Activated CD8-positive, alpha-beta T cell treated with anti-CD3 and anti-CD28 coated beads, Interleukin-2, amount 10 ng/mL, durations not matched to agents 7 days and 5 days (primary cell): ENCODE measurements at regions not wholly inside any gene's neighbourhood (a gene's known extent, or its start where the extent isn't known, plus 50 kb on each side); places are given as distances from the start of the nearest gene placed in this dataset.
"Not testable (repeated sequence)": the region's sequence is repeated elsewhere in the genome, so short reads cannot be mapped to it uniquely, and the experiment has no call there.

ENCODE experiments used
- ATAC-seq: fragments of 150-1000 bp; cut with Tn5 transposase; one replicate; pipeline ENCODE4 v1.10.0; 2021; ENCODE audit warnings: moderate library complexity
- CTCF ChIA-PET: fragments of 350-600 bp; sonication (Branson Sonifier 250); formaldehyde crosslinking; loops from one replicate; lab custom pipeline; 2021; ENCODE audit warnings: antibody characterized with exemption; lab: Charles Lee
- POLR2A ChIA-PET: fragments of 350-600 bp; sonication (Branson Sonifier 250); formaldehyde crosslinking; loops from one replicate; lab custom pipeline; 2021; ENCODE audit warnings: antibody characterized with exemption; lab: Charles Lee
- DNase-seq: peaks from one replicate; pipeline ENCODE4 v3.0.0-alpha.2; 2020
- H3K27ac Mint-ChIP-seq: one replicate; pipeline ENCODE4 v1.8.0; 2021; ENCODE audit warnings: mild to moderate bottlenecking, mixed read lengths
- H3K27me3 Mint-ChIP-seq: one replicate; pipeline ENCODE4 v1.8.0; 2021; ENCODE audit warnings: low read depth, mixed read lengths
- H3K36me3 Mint-ChIP-seq: one replicate; pipeline ENCODE4 v1.8.0; 2021; ENCODE audit warnings: low read depth, mixed read lengths
- H3K4me1 Mint-ChIP-seq: one replicate; pipeline ENCODE4 v1.8.0; 2021; ENCODE audit warnings: low read depth, mixed read lengths
- H3K4me3 Mint-ChIP-seq: one replicate; pipeline ENCODE4 v1.8.0; 2021; ENCODE audit warnings: mild to moderate bottlenecking, mixed read lengths
- H3K9me3 Mint-ChIP-seq: one replicate; pipeline ENCODE4 v1.8.0; 2022; ENCODE audit warnings: mixed read lengths; ENCODE audit not compliant: insufficient read depth

GRCh38 chr11:16604794-16605388 lies 133.6 kb upstream of the C11orf58 start:
- no peak overlapping the region for H3K27ac Mint-ChIP-seq
- H3K4me3 Mint-ChIP-seq = peak overlapping the region; percentile 20
- H3K36me3 Mint-ChIP-seq = peaks cover 6% of the 10 kb centered on the region
- H3K9me3 Mint-ChIP-seq = no peaks in the 10 kb centered on the region
- H3K4me1 Mint-ChIP-seq = peaks cover 21% of the 10 kb centered on the region
- POLR2A ChIA-PET = no interaction called here
- no peak for ATAC-seq
- CTCF ChIA-PET = interaction anchor here (3.6 kb wide), 1 partner anchor 8 kb away, joined by 19 read pairs; no protein-coding TSS in a partner anchor
- H3K27me3 Mint-ChIP-seq = peaks cover 45% of the 10 kb centered on the region
- DNase-seq = no peak

GRCh38 chr11:16603890-16604793 lies 134.3 kb upstream of the C11orf58 start:
- peaks cover 45% of the 10 kb centered on the region for H3K27me3 Mint-ChIP-seq
- peak overlapping the region; percentile 20 for H3K4me3 Mint-ChIP-seq
- H3K9me3 Mint-ChIP-seq = no peaks in the 10 kb centered on the region
- ChIA-PET POLR2A (no interaction called here), CTCF (interaction anchor here (3.6 kb wide), 1 partner anchor 9 kb away, joined by 19 read pairs; no protein-coding TSS in a partner anchor)
- peaks cover 21% of the 10 kb centered on the region for H3K4me1 Mint-ChIP-seq
- ATAC-seq = no peak
- no peak overlapping the region for H3K27ac Mint-ChIP-seq
- peaks cover 6% of the 10 kb centered on the region for H3K36me3 Mint-ChIP-seq
- no peak for DNase-seq

GRCh38 chr11:16603245-16603644 lies 135.2 kb upstream of the C11orf58 start:
- Mint-ChIP-seq H3K36me3 (peaks cover 6% of the 10 kb centered on the region), H3K4me3 (no peak overlapping the region), H3K27me3 (peaks cover 47% of the 10 kb centered on the region), H3K4me1 (peaks cover 21% of the 10 kb centered on the region), H3K9me3 (no peaks in the 10 kb centered on the region), H3K27ac (no peak overlapping the region)
- no peak for DNase-seq
- ATAC-seq = no peak
- POLR2A ChIA-PET = no interaction called here
- CTCF ChIA-PET = interaction anchor here (3.6 kb wide), 1 partner anchor 10 kb away, joined by 19 read pairs; no protein-coding TSS in a partner anchor

GRCh38 chr11:16598906-16599305 lies 139.5 kb upstream of the C11orf58 start:
- Mint-ChIP-seq H3K4me3 (no peak overlapping the region), H3K4me1 (no peaks in the 10 kb centered on the region), H3K36me3 (no peaks in the 10 kb centered on the region), H3K27me3 (peaks cover 20% of the 10 kb centered on the region), H3K9me3 (no peaks in the 10 kb centered on the region), H3K27ac (no peak overlapping the region)
- POLR2A ChIA-PET = no interaction called here
- CTCF ChIA-PET = no interaction called here
- ATAC-seq = no peak
- no peak for DNase-seq

- no peak overlapping the region for H3K4me3 Mint-ChIP-seq
- no peaks in the 10 kb centered on the region for H3K36me3 Mint-ChIP-seq
- H3K27ac Mint-ChIP-seq = no peak overlapping the region
- CTCF ChIA-PET = no interaction called here
- POLR2A ChIA-PET = no interaction called here
- peaks cover 12% of the 10 kb centered on the region for H3K27me3 Mint-ChIP-seq
- H3K9me3 Mint-ChIP-seq = no peaks in the 10 kb centered on the region
- H3K4me1 Mint-ChIP-seq = no peaks in the 10 kb centered on the region
- DNase-seq (no peak), ATAC-seq (no peak)
These were observed 140.4 kb upstream of the C11orf58 start for GRCh38 chr11:16598032-16598431.

GRCh38 chr11:16596231-16596630 lies 142.2 kb upstream of the C11orf58 start:
- DNase-seq = no peak
- Mint-ChIP-seq H3K27ac (no peak overlapping the region), H3K36me3 (no peaks in the 10 kb centered on the region), H3K27me3 (peaks cover 10% of the 10 kb centered on the region), H3K9me3 (no peaks in the 10 kb centered on the region), H3K4me1 (no peaks in the 10 kb centered on the region), H3K4me3 (no peak overlapping the region)
- CTCF ChIA-PET = no interaction called here
- POLR2A ChIA-PET = no interaction called here
- no peak for ATAC-seq

- Mint-ChIP-seq H3K27ac (no peak overlapping the region), H3K9me3 (no peaks in the 10 kb centered on the region), H3K4me3 (no peak overlapping the region), H3K36me3 (no peaks in the 10 kb centered on the region), H3K4me1 (no peaks in the 10 kb centered on the region), H3K27me3 (peaks cover 2% of the 10 kb centered on the region)
- DNase-seq (no peak), ATAC-seq (no peak)
- POLR2A ChIA-PET = no interaction called here
- CTCF ChIA-PET = no interaction called here
These were observed 147.3 kb upstream of the C11orf58 start for GRCh38 chr11:16591157-16591556.

GRCh38 chr11:16587670-16588069 lies 150.8 kb upstream of the C11orf58 start:
- H3K9me3 Mint-ChIP-seq = no peaks in the 10 kb centered on the region
- H3K4me1 Mint-ChIP-seq = no peaks in the 10 kb centered on the region
- ATAC-seq (no peak), DNase-seq (no peak)
- H3K27ac Mint-ChIP-seq = no peak overlapping the region
- no peak overlapping the region for H3K4me3 Mint-ChIP-seq
- peaks cover 2% of the 10 kb centered on the region for H3K27me3 Mint-ChIP-seq
- POLR2A ChIA-PET = no interaction called here
- H3K36me3 Mint-ChIP-seq = no peaks in the 10 kb centered on the region
- CTCF ChIA-PET = interaction anchor here (1.5 kb wide), 1 partner anchor 26 kb away, joined by 5 read pairs; no protein-coding TSS in a partner anchor

- Mint-ChIP-seq H3K4me1 (no peaks in the 10 kb centered on the region), H3K36me3 (no peaks in the 10 kb centered on the region), H3K27me3 (no peaks in the 10 kb centered on the region), H3K9me3 (no peaks in the 10 kb centered on the region), H3K4me3 (no peak overlapping the region), H3K27ac (no peak overlapping the region)
- DNase-seq (no peak), ATAC-seq (no peak)
- POLR2A ChIA-PET = no interaction called here
- CTCF ChIA-PET = no interaction called here
These were observed 153.9 kb upstream of the C11orf58 start for GRCh38 chr11:16584569-16584968.

- CTCF ChIA-PET, H3K36me3 Mint-ChIP-seq, DNase-seq, H3K4me3 Mint-ChIP-seq, H3K27me3 Mint-ChIP-seq, H3K4me1 Mint-ChIP-seq, POLR2A ChIA-PET, H3K9me3 Mint-ChIP-seq, H3K27ac Mint-ChIP-seq, ATAC-seq: not testable (repeated sequence)
These were observed 157.4 kb upstream of the C11orf58 start for GRCh38 chr11:16581078-16581477.

- Mint-ChIP-seq H3K27ac (no peak overlapping the region), H3K36me3 (no peaks in the 10 kb centered on the region), H3K4me3 (no peak overlapping the region), H3K4me1 (no peaks in the 10 kb centered on the region), H3K9me3 (no peaks in the 10 kb centered on the region), H3K27me3 (no peaks in the 10 kb centered on the region)
- ATAC-seq (no peak), DNase-seq (no peak)
- ChIA-PET CTCF (no interaction called here), POLR2A (no interaction called here)
These were observed 161.0 kb upstream of the C11orf58 start for GRCh38 chr11:16577490-16577889.

GRCh38 chr11:16574889-16575288 lies 163.6 kb upstream of the C11orf58 start:
- CTCF ChIA-PET, POLR2A ChIA-PET, H3K4me1 Mint-ChIP-seq, H3K27me3 Mint-ChIP-seq, H3K27ac Mint-ChIP-seq, H3K36me3 Mint-ChIP-seq, H3K4me3 Mint-ChIP-seq, H3K9me3 Mint-ChIP-seq, DNase-seq, ATAC-seq: not testable (repeated sequence)
